Choroid plexus epithelial cell (primary cell): ENCODE measurements at regions not wholly inside any gene's neighbourhood (a gene's known extent, or its start where the extent isn't known, plus 50 kb on each side); places are given as distances from the start of the nearest gene placed in this dataset.
"Not testable (repeated sequence)": the region's sequence is repeated elsewhere in the genome, so short reads cannot be mapped to it uniquely, and the experiment has no call there.

Source experiments
- DNase-seq: peaks from one replicate; pipeline ENCODE4 v3.0.0-alpha.2; 2010; ENCODE audit warnings: low read depth
- H3K4me3 ChIP-seq: 2 replicates; pipeline ENCODE4 v1.5.1; 2011; ENCODE audit warnings: low read depth, mild to moderate bottlenecking, control low read depth, low read length, moderate library complexity
- CTCF ChIP-seq: conservative IDR thresholded peaks from 2 replicates; pipeline ENCODE4 v1.5.1; 2011; ENCODE audit warnings: low read depth, mild to moderate bottlenecking, control low read depth, inconsistent platforms, low read length, moderate library complexity

GRCh38 chr6:40661726-40662125 is 74.6 kb upstream of the LRFN2 start:
- H3K4me3 ChIP-seq = no peak overlapping the region
- no peak for TF ChIP-seq CTCF
- no peak for DNase-seq

DNA sequence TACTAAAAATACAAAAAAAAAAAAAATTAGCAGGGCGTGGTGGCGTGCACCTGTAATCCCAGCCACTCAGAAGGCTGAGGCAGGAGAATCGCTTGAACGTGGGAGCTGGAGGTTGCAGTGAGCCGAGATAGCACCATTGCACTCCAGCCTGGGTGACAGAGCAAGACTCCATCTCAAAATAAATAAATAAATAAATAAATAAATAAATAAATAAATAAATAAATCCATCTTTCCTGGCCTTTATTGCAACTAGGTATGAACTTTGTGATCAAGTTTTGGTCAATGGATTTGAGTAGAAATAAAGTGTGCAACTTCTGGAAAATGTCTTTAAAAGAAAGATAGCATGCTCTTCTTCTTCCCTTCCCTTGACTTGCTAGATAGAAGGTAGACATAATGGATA is 69.6 kb upstream of the LRFN2 start:
- H3K4me3 ChIP-seq, DNase-seq: not testable (repeated sequence)

- no peak for TF ChIP-seq CTCF
- no peak overlapping the region for H3K4me3 ChIP-seq
- no peak for DNase-seq
These were observed 67.7 kb upstream of the LRFN2 start for GRCh38 chr6:40654828-40655227.

- TF ChIP-seq CTCF = no peak
- DNase-seq = no peak
- no peak overlapping the region for H3K4me3 ChIP-seq
These were observed 57.9 kb upstream of the LRFN2 start for GRCh38 chr6:40645043-40645442.

GRCh38 chr6:40642837-40643236 is 55.7 kb upstream of the LRFN2 start:
- H3K4me3 ChIP-seq = no peak overlapping the region
- TF ChIP-seq CTCF = no peak
- no peak for DNase-seq

- TF ChIP-seq CTCF = no peak
- no peak for DNase-seq
- H3K4me3 ChIP-seq = no peak overlapping the region
These were observed 55.0 kb upstream of the LRFN2 start for GRCh38 chr6:40642190-40642589.

- peak; percentile 21 for DNase-seq
- TF ChIP-seq CTCF = no peak
- H3K4me3 ChIP-seq = no peak overlapping the region
These were observed 53.5 kb upstream of the LRFN2 start for GRCh38 chr6:40640599-40641227.
